Breast epithelium (tissue), 3 donors: ENCODE measurements at regions not wholly inside any gene's neighbourhood (a gene's known extent, or its start where the extent isn't known, plus 50 kb on each side); places are given as distances from the start of the nearest gene placed in this dataset.

Source experiments
- POLR2AphosphoS5 ChIP-seq, 3 donors: sonication (generic); formaldehyde crosslinking; IDR thresholded peaks; one replicate each; pipeline ENCODE4 v1.6.1; 2017; ENCODE audit warnings: antibody characterized with exemption in 3 of 3
- TF ChIP-seq, protein P1 (sequence below), 3 donors: fragments of 450-650 bp; IDR thresholded peaks; one replicate each; pipeline ENCODE4 v1.5.1; 2016 to 2017; ENCODE audit warnings: antibody characterized with exemption in 3 of 3, mild to moderate bottlenecking in 3 of 3, moderate library complexity in 3 of 3

DNA sequence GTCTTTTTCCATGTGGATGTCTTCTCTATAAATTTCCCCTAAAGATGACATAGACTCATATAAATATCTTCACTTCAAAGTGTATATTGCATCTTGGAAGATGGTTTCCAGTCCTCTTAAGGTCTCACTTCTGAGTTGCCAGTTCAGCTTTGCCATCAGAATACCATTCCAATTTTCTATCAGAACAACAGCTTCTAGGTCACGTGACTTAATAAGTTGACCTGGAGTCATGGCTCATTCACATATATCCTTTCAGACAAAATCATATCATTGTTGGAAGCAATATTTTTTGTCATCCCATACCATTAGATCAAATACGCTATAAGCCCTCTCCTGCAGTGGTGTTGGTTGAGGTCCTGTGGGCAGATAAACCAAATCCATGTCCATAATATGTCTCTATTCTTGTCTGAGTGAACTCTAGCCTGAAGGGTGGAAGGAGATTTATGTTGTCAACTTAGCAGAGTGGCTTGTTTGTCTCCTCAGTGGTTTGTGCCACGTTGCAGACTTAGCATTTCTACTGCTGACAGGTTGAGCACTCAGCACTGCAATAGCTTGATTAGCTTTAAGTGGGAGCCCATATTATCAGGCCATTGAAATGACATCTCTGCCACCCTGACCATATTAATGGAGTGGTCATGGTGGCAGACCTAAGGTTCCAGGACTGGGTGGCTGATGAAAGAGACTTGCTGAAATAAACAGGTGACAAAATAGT, 123.6 kb upstream of the PCDH17 start:
- TF ChIP-seq, protein P1, sequence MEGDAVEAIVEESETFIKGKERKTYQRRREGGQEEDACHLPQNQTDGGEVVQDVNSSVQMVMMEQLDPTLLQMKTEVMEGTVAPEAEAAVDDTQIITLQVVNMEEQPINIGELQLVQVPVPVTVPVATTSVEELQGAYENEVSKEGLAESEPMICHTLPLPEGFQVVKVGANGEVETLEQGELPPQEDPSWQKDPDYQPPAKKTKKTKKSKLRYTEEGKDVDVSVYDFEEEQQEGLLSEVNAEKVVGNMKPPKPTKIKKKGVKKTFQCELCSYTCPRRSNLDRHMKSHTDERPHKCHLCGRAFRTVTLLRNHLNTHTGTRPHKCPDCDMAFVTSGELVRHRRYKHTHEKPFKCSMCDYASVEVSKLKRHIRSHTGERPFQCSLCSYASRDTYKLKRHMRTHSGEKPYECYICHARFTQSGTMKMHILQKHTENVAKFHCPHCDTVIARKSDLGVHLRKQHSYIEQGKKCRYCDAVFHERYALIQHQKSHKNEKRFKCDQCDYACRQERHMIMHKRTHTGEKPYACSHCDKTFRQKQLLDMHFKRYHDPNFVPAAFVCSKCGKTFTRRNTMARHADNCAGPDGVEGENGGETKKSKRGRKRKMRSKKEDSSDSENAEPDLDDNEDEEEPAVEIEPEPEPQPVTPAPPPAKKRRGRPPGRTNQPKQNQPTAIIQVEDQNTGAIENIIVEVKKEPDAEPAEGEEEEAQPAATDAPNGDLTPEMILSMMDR (IDR thresholded peaks at IDR 0.05): no peak
- TF ChIP-seq POLR2AphosphoS5 (IDR thresholded peaks at IDR 0.05): no peak
